SK-N-SH treated with all-trans-retinoic acid at 6 μM for 48 hours (cell line): ENCODE measurements at regions not wholly inside any gene's neighbourhood (a gene's known extent, or its start where the extent isn't known, plus 50 kb on each side); places are given as distances from the start of the nearest gene placed in this dataset.

Source experiments
- ATAC-seq: fragments of 200-7000 bp; cut with Tn5 transposase; 3 replicates; pipeline ENCODE4 v1.9.1; 2020; ENCODE audit warnings: mild to moderate bottlenecking, moderate library complexity
- ARNTL ChIP-seq: fragments of 450-650 bp; formaldehyde crosslinking; IDR thresholded peaks from 2 replicates; pipeline ENCODE4 v1.5.0; 2020; ENCODE audit warnings: low read depth, mild to moderate bottlenecking, moderate library complexity, borderline replicate concordance
- BACH2 ChIP-seq: fragments of 250-450 bp; sonication (Bioruptor Pico); IDR thresholded peaks from 2 replicates; pipeline ENCODE4 v1.9.0; 2021; ENCODE audit warnings: mild to moderate bottlenecking, borderline replicate concordance
- CSDC2 ChIP-seq: fragments of 250-450 bp; sonication (Bioruptor Pico); IDR thresholded peaks from 2 replicates; pipeline ENCODE4 v1.5.0; 2020; ENCODE audit warnings: mild to moderate bottlenecking, moderate library complexity
- ESRRG ChIP-seq: fragments of 250-450 bp; sonication (Bioruptor Pico); IDR thresholded peaks from 2 replicates; pipeline ENCODE4 v1.6.1; 2021; ENCODE audit warnings: mild to moderate bottlenecking
- GLIS3 ChIP-seq: fragments of 250-450 bp; sonication (Bioruptor Pico); IDR thresholded peaks from 2 replicates; pipeline ENCODE4 v1.5.0; 2020; ENCODE audit warnings: mild to moderate bottlenecking, moderate library complexity
- ISL1 ChIP-seq: fragments of 250-450 bp; sonication (Bioruptor Pico); IDR thresholded peaks from 2 replicates; pipeline ENCODE4 v2.1.2; 2022; ENCODE audit warnings: mild to moderate bottlenecking, moderate library complexity
- OSR1 ChIP-seq: fragments of 250-450 bp; sonication (Bioruptor Pico); IDR thresholded peaks from 2 replicates; pipeline ENCODE4 v1.8.0; 2022; ENCODE audit warnings: moderate library complexity, mild to moderate bottlenecking, inconsistent platforms
- PATZ1 ChIP-seq: fragments of 250-450 bp; sonication (Bioruptor Pico); IDR thresholded peaks from 2 replicates; pipeline ENCODE4 v1.8.0; 2020; ENCODE audit warnings: mild to moderate bottlenecking, moderate library complexity, borderline replicate concordance
- POU6F1 ChIP-seq: fragments of 250-450 bp; sonication (Bioruptor Pico); IDR thresholded peaks from 2 replicates; pipeline ENCODE4 v1.8.0; 2021; ENCODE audit warnings: low read depth, mild to moderate bottlenecking, moderate library complexity, borderline replicate concordance
- PPARA ChIP-seq: fragments of 250-450 bp; sonication (Bioruptor Pico); IDR thresholded peaks from 2 replicates; pipeline ENCODE4 v1.5.0; 2020; ENCODE audit warnings: mild to moderate bottlenecking, borderline replicate concordance
- SNAI2 ChIP-seq: fragments of 250-450 bp; sonication (Bioruptor Pico); IDR thresholded peaks from 2 replicates; pipeline ENCODE4 v1.5.0; 2020; ENCODE audit warnings: mild to moderate bottlenecking, moderate library complexity
- TCF4 ChIP-seq: fragments of 250-450 bp; sonication (Bioruptor Pico); IDR thresholded peaks from 2 replicates; pipeline ENCODE4 v1.8.0; 2021; ENCODE audit warnings: mild to moderate bottlenecking, moderate library complexity, borderline replicate concordance
- TOX ChIP-seq: fragments of 250-450 bp; sonication (Bioruptor Pico); IDR thresholded peaks from 2 replicates; pipeline ENCODE4 v1.8.0; 2021; ENCODE audit warnings: mild to moderate bottlenecking, moderate library complexity, borderline replicate concordance
- ZC3H10 ChIP-seq: fragments of 250-450 bp; sonication (Bioruptor Pico); IDR thresholded peaks from 2 replicates; pipeline ENCODE4 v1.5.1; 2021; ENCODE audit warnings: mild to moderate bottlenecking, moderate library complexity
- ZFP3 ChIP-seq: fragments of 250-450 bp; sonication (Bioruptor Pico); IDR thresholded peaks from 2 replicates; pipeline ENCODE4 v1.5.0; 2020; ENCODE audit warnings: mild to moderate bottlenecking, moderate library complexity
- ZFP30 ChIP-seq: fragments of 450-650 bp; formaldehyde crosslinking; IDR thresholded peaks from 2 replicates; pipeline ENCODE4 v1.5.0; 2022; ENCODE audit warnings: mild to moderate bottlenecking, moderate library complexity
- ZNF565 ChIP-seq: fragments of 450-650 bp; formaldehyde crosslinking; conservative IDR thresholded peaks from 2 replicates; pipeline ENCODE4 v1.5.0; 2020; ENCODE audit warnings: low read depth, mild to moderate bottlenecking, moderate library complexity
- ZNF70 ChIP-seq: fragments of 450-650 bp; formaldehyde crosslinking; IDR thresholded peaks from 2 replicates; pipeline ENCODE4 v1.5.0; 2020; ENCODE audit warnings: mild to moderate bottlenecking, moderate library complexity
- ZNF8 ChIP-seq: fragments of 450-650 bp; formaldehyde crosslinking; IDR thresholded peaks from 2 replicates; pipeline ENCODE4 v1.5.0; 2020; ENCODE audit warnings: mild to moderate bottlenecking, moderate library complexity
- TF ChIP-seq, protein P1 (sequence below): fragments of 250-450 bp; sonication (Bioruptor Pico); IDR thresholded peaks from 2 replicates; pipeline ENCODE4 v1.5.1; 2020; ENCODE audit warnings: low read depth, mild to moderate bottlenecking, moderate library complexity
- TF ChIP-seq, protein P2 (sequence below): fragments of 250-450 bp; sonication (Bioruptor Pico); IDR thresholded peaks from 2 replicates; pipeline ENCODE4 v1.5.1; 2021; ENCODE audit warnings: mild to moderate bottlenecking, moderate library complexity
- TF ChIP-seq, protein P3 (sequence below): fragments of 250-450 bp; sonication (Bioruptor Pico); IDR thresholded peaks from 2 replicates; pipeline ENCODE4 v1.5.0; 2020; ENCODE audit warnings: mild to moderate bottlenecking, moderate library complexity

- no peak for ATAC-seq
- TF ChIP-seq POU6F1 (CRISPR knock-in tag) (no peak), PATZ1 (CRISPR knock-in tag) (no peak), ARNTL (CRISPR knock-in tag) (no peak), PPARA (no peak), ZNF70 (CRISPR knock-in tag) (no peak), ESRRG (no peak), OSR1 (CRISPR knock-in tag) (no peak), TCF4 (CRISPR knock-in tag) (no peak), SNAI2 (CRISPR knock-in tag) (no peak), ZNF565 (CRISPR knock-in tag) (no peak), ZFP3 (CRISPR knock-in tag) (no peak), GLIS3 (CRISPR knock-in tag) (no peak), ZNF8 (CRISPR knock-in tag) (no peak), BACH2 (CRISPR knock-in tag) (no peak)
- TF ChIP-seq, protein P1, sequence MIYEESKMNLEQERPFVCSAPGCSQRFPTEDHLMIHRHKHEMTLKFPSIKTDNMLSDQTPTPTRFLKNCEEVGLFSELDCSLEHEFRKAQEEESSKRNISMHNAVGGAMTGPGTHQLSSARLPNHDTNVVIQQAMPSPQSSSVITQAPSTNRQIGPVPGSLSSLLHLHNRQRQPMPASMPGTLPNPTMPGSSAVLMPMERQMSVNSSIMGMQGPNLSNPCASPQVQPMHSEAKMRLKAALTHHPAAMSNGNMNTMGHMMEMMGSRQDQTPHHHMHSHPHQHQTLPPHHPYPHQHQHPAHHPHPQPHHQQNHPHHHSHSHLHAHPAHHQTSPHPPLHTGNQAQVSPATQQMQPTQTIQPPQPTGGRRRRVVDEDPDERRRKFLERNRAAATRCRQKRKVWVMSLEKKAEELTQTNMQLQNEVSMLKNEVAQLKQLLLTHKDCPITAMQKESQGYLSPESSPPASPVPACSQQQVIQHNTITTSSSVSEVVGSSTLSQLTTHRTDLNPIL, result no peak
- TF ChIP-seq, protein P2, sequence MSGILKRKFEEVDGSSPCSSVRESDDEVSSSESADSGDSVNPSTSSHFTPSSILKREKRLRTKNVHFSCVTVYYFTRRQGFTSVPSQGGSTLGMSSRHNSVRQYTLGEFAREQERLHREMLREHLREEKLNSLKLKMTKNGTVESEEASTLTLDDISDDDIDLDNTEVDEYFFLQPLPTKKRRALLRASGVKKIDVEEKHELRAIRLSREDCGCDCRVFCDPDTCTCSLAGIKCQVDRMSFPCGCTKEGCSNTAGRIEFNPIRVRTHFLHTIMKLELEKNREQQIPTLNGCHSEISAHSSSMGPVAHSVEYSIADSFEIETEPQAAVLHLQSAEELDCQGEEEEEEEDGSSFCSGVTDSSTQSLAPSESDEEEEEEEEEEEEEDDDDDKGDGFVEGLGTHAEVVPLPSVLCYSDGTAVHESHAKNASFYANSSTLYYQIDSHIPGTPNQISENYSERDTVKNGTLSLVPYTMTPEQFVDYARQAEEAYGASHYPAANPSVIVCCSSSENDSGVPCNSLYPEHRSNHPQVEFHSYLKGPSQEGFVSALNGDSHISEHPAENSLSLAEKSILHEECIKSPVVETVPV (CRISPR knock-in tag), result no peak
Measured at GRCh38 chr6:125550892-125551291, 198.5 kb upstream of the HEY2 start.

GRCh38 chr6:125552819-125553218 lies 196.6 kb upstream of the HEY2 start:
- ATAC-seq, result no peak
- no peak for TF ChIP-seq ARNTL (CRISPR knock-in tag)

DNA sequence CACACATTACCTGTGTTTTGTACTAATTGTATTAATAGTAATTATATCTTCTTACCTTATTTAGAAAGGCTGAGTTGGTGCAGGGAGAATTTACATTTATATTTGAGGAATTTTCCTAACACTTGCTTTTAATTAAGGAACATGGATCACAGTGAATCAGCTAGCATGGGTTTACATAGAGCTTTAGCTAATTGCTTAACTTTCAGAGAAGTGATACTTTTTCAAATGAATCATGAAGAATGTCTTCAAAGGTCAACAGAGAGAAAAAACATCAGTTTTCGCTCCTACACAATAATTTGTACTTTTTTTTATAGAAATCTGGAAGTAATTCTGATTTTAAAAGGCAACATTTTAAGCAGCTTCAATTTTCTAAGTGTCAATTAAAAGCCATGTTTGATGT lies 195.0 kb upstream of the HEY2 start:
- TF ChIP-seq ESRRG (no peak), TCF4 (CRISPR knock-in tag) (no peak), CSDC2 (CRISPR knock-in tag) (no peak), PPARA (no peak), ZNF565 (CRISPR knock-in tag) (no peak), ZFP30 (no peak), POU6F1 (CRISPR knock-in tag) (no peak), ZNF70 (CRISPR knock-in tag) (no peak), GLIS3 (CRISPR knock-in tag) (no peak), ZFP3 (CRISPR knock-in tag) (no peak), ISL1 (CRISPR knock-in tag) (no peak), BACH2 (CRISPR knock-in tag) (no peak), SNAI2 (CRISPR knock-in tag) (no peak), TOX (CRISPR knock-in tag) (no peak), ARNTL (CRISPR knock-in tag) (no peak), ZC3H10 (CRISPR knock-in tag) (no peak)
- TF ChIP-seq, protein P1, result no peak
- TF ChIP-seq, protein P3, sequence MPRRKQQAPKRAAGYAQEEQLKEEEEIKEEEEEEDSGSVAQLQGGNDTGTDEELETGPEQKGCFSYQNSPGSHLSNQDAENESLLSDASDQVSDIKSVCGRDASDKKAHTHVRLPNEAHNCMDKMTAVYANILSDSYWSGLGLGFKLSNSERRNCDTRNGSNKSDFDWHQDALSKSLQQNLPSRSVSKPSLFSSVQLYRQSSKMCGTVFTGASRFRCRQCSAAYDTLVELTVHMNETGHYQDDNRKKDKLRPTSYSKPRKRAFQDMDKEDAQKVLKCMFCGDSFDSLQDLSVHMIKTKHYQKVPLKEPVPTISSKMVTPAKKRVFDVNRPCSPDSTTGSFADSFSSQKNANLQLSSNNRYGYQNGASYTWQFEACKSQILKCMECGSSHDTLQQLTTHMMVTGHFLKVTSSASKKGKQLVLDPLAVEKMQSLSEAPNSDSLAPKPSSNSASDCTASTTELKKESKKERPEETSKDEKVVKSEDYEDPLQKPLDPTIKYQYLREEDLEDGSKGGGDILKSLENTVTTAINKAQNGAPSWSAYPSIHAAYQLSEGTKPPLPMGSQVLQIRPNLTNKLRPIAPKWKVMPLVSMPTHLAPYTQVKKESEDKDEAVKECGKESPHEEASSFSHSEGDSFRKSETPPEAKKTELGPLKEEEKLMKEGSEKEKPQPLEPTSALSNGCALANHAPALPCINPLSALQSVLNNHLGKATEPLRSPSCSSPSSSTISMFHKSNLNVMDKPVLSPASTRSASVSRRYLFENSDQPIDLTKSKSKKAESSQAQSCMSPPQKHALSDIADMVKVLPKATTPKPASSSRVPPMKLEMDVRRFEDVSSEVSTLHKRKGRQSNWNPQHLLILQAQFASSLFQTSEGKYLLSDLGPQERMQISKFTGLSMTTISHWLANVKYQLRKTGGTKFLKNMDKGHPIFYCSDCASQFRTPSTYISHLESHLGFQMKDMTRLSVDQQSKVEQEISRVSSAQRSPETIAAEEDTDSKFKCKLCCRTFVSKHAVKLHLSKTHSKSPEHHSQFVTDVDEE, result no peak
- TF ChIP-seq, all 23 proteins: peak for 0
- no peak for ATAC-seq
